GM18498 (cell line): ENCODE measurements at regions not wholly inside any gene's neighbourhood (a gene's known extent, or its start where the extent isn't known, plus 50 kb on each side); places are given as distances from the start of the nearest gene placed in this dataset.

Experiments used
- ATAC-seq: cut with Tn5 transposase; IDR thresholded peaks from one replicate; pipeline ENCODE4 v1.9.1; 2021; ENCODE audit warnings: mild to moderate bottlenecking, moderate library complexity; ENCODE audit not compliant: unreplicated experiment

DNA sequence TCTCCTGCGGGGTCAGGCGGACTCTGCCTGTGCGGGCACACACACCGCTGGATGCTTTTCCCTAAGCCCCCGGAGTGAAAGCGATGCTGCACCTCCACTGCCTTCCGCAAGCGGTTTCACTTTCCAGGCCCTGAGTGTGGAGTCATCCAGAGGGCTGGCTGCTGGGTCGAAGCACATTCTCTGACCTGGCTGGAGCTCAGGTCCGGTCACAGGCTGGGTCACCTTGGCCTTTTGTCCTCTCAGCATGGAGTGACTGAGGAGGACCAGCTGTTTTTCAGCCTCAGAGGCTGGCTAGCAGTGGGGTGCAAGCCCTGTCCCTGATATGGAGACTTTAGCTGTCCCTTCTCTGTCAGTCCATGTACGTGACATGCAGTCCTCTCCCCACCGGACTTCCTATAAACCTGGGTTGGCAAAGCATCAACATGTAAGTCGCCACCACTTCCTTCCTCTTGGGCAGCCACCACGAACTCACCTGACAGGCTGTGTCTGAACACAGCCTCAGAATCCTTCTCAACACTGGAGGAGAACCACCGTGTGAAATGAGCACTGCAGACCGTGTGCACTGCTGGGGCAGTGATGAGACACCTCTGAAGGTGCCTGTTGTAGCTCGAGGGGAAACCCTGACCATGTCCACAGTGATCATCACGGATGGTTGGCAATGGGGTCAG lies 51.3 kb downstream of the GADD45G start:
- no peak for ATAC-seq

DNA sequence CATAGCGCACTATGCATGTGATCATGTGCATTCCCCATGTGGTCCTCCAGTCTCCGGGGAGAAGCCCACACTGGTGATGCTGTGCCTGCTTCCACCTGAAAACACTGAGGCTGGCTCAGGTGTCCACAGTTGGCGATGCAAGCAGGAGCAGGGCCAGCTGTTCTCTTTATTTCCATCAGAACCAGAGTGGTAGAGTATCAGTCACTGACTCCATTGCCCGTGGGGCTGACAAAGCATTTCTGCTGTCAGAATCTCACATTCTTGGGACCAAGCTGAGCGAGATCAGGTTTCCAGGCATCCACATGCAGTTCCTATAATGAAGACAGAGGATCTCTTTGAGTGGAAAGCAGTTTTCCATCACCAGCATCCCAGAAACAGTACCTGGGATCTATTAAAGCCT lies 52.5 kb downstream of the GADD45G start:
- no peak for ATAC-seq

- peak; percentile 61 for ATAC-seq
Measured at GRCh38 chr9:89657765-89658164, 53.0 kb downstream of the GADD45G start.

- no peak for ATAC-seq
Measured at GRCh38 chr9:89658401-89658800, 53.6 kb downstream of the GADD45G start.

DNA sequence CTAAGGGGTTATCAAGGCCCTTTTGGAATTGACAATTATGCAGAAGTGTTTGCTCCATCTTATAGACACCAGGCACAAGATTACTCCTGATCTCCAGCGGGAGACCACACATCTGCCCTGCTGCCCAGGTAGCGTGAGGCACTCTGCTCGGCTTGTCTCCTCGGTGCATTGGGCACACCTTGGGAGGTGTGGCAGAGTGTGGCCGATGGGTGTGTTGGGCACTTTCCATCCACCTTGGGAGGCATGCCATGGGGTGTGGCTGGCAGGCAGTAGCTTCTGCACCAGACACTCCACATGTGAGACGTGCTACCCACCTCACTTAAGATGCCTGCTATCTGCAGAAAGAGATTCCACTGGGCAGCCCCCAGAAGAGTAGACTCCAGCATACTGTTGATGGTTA lies 54.1 kb downstream of the GADD45G start:
- no peak for ATAC-seq

GRCh38 chr9:89659473-89659872 lies 54.7 kb downstream of the GADD45G start:
- no peak for ATAC-seq

GRCh38 chr9:89659891-89660685 lies 55.3 kb downstream of the GADD45G start:
- no peak for ATAC-seq

- ATAC-seq = no peak
Measured at GRCh38 chr9:89661391-89661949, 56.7 kb downstream of the GADD45G start.

- no peak for ATAC-seq
Measured at GRCh38 chr9:89661956-89662717, 57.3 kb downstream of the GADD45G start.

GRCh38 chr9:89662718-89663613 lies 58.2 kb downstream of the GADD45G start:
- ATAC-seq = no peak

DNA sequence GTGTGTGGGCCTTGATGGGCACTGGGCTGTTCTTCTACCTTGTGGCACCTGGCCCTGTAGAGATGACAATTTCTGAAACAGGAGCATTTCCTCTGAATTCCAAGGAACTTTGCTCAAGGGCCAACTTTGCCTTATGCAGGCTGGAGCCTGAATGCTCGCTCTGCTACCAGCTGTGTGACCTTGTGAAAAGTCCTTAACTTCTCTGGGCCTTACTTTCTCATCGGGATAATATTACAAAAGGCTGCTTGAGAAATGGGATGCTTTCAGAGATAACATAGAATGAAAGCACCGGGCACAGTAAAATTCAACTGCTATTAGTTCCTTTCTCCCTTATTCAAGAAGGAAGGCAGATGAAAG lies 58.8 kb downstream of the GADD45G start:
- no peak for ATAC-seq

DNA sequence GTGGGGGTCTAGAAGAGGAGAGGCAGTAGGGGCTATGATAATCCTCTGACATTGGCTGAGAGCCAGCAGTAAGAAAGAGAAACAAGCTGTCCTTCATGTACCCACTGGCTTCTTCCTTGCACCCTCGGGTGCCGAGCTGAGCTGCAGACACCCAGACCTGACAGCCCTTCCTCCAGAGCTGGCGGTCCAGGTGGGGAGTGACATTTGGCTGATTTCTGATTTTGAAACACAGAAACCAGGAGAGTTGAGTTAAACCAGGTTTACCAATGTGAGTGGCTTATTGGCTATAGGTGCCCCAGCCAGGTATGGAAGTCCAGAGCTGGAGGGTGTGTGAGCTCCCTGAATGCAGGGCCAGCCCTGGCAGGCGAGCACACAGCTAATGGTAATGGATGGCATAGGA lies 59.2 kb downstream of the GADD45G start:
- ATAC-seq = no peak

DNA sequence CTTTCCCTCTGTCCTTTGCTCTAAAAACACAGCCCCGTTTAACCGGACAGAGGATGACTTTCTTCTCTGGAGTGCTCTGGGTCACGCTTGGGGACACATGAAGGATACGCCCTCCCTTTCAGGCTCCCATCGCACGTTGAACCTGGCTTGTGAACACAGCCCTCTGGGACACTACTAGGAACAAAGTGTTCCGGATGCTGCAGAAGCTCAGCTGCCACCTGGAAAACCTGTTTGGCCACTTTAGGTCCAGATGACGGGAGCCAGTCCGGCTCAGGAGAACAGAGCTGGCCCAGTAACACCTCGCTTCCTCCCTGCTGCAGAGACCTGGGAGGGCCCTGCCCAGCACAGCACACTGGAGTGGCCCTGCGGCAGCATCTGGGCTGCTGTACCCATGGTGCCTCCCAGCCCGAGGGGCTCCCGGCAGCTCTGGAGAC lies 60.1 kb downstream of the GADD45G start:
- ATAC-seq = no peak

DNA sequence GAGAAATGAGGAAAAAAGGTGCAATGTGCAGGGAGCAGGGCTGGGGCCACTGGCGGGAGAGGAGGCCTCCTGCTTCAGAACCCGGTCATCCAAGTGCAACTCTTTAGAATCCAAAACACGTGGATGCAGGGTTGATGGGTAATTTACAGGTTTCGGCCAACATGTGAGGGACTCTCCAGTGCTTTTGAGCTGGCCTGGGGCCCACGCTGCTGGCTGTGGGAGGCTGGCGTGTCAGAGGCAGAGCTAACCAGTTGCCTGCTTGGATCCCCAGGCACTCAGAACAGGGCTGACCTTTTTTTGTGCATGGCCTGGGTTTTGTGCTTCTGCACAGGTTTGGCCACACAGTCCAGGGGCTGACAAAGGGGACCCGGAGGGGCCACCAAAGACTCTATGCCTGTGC lies 61.6 kb downstream of the GADD45G start:
- no peak for ATAC-seq

GRCh38 chr9:89666950-89667349 lies 62.1 kb downstream of the GADD45G start:
- no peak for ATAC-seq

DNA sequence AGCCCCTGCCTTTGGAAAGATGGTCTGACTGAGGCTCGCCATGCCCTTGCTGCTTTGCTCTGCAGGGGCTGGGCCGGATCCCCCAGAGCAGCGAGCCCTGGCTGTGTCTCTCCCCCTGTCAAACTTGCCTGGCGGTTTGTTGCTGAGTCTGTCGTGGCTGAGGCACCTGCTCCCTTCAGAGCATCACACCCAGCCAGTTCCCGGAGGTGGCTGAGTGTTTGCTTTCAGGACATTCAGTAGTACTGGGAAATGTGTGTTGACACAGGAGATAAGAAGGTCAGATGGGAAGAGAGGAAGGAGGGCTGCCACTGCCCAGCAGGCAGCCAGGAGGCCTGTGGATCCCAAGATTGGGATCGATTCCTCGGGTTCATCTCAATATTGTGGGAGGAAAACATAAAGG lies 62.9 kb downstream of the GADD45G start:
- ATAC-seq = no peak

DNA sequence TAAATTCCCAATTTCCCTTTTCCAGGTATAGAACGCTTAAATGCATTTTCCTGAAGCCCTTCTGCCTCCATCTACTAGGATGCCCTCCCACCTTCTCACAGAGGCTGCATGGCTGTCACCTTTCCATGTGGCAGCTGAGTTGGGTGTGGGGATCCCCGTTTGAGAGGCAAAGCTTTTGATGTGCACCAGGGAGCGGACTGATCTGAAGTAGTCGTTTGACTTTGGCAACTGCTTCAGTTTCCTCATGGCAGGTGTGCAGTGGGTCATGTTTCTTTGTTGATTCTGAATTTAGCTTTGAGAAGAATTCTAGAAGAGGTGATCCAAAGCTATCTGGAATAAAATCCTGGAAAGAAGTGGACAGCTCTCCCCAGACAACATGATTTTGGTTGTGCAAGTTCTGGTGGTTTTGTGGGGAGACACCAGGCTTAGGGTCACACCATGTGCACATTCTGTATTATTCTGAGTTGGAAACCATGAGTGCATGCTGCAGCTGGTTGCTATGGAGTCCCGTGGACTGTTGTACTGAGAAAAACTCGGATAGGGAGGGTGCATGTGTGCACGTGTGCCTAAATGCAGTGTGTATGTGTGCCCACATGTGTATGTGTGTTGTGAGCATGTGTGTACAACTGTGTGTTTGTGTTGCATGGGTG lies 63.5 kb downstream of the GADD45G start:
- no peak for ATAC-seq

- no peak for ATAC-seq
Measured at GRCh38 chr9:89668866-89669246, 64.0 kb downstream of the GADD45G start.

DNA sequence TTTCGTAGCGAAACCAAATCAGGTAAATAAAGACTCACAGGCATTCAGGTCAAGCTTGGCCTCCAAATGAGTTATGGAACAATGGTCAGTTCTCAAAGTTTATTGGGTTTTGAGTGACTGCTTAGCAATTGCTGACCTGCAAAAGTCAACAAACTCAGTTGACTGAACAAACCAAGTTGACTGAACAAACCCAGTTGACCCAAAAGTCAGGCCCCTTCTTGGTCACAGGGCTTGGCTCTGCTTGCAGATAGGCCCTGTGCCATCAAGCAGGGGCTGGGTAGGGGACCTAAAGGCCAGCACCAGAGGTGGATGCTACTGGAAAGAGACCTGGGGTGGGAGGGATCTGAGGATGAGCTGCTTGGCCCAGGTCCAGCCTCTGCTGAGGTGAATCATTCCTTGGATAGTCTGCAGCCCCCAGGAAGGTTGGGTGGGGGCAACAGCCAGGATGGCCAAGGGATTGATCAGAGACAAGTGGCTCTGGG lies 64.6 kb downstream of the GADD45G start:
- ATAC-seq = no peak

- no peak for ATAC-seq
Measured at GRCh38 chr9:89670114-89670513, 65.3 kb downstream of the GADD45G start.
